Spleen (tissue), 11 donors: ENCODE measurements at regions not wholly inside any gene's neighbourhood (a gene's known extent, or its start where the extent isn't known, plus 50 kb on each side); places are given as distances from the start of the nearest gene placed in this dataset.

Experiments used
- DNase-seq: peaks from one replicate; pipeline ENCODE4 v3.0.0-alpha.2; 2020
- H3K27ac ChIP-seq, 8 donors: fragments of 200-600 bp; sonication (generic) in 7 of 8; 1 replicate in 4 of 8; 2 replicates in 4 of 8; pipeline versions ENCODE4 v1.5.0 to v1.8.0; 2016 to 2021; ENCODE audit warnings: inconsistent platforms in 4 of 8, mild to moderate bottlenecking in 4 of 8, moderate library complexity in 1 of 8
- H3K27me3 ChIP-seq, 7 donors: fragments of 200-600 bp; sonication (generic) in 6 of 7; replicated peaks in 1 of 7; 1 replicate in 4 of 7; 2 replicates in 3 of 7; pipeline versions ENCODE4 v1.5.0 to v1.8.0; 2016 to 2021; ENCODE audit warnings: inconsistent platforms in 3 of 7, mild to moderate bottlenecking in 1 of 7
- H3K36me3 ChIP-seq, 6 donors: fragments of 200-600 bp; sonication (generic) in 5 of 6; 1 replicate in 4 of 6; 2 replicates in 2 of 6; pipeline versions ENCODE4 v1.5.0 to v1.8.0; 2016 to 2021; ENCODE audit warnings: inconsistent platforms in 2 of 6
- H3K4me1 ChIP-seq, 6 donors: fragments of 200-600 bp; sonication (generic) in 5 of 6; 1 replicate in 3 of 6; 2 replicates in 3 of 6; pipeline versions ENCODE4 v1.5.0 to v1.8.0; 2016 to 2021; ENCODE audit warnings: inconsistent platforms in 3 of 6
- H3K4me3 ChIP-seq, 8 donors: fragments of 200-600 bp; sonication (generic) in 7 of 8; 1 replicate in 4 of 8; 2 replicates in 4 of 8; pipeline versions ENCODE4 v1.5.0 to v1.8.0; 2016 to 2021; ENCODE audit warnings: inconsistent platforms in 4 of 8, mild to moderate bottlenecking in 4 of 8, moderate library complexity in 2 of 8
- H3K9me3 ChIP-seq, 8 donors: fragments of 200-600 bp; sonication (generic) in 7 of 8; 1 replicate in 4 of 8; 2 replicates in 4 of 8; pipeline versions ENCODE4 v1.5.0 to v1.8.0; 2016 to 2021; ENCODE audit warnings: inconsistent platforms in 4 of 8
- CTCF ChIP-seq, 11 experiments: fragments of 200-600 bp in 7 of 11; fragments of 450-650 bp in 4 of 11; sonication (generic) in 4 of 11; IDR thresholded peaks in 8 of 11; conservative IDR thresholded peaks in 3 of 11; 1 replicate in 7 of 11; 2 replicates in 4 of 11; pipeline versions ENCODE4 v1.4.0 to v1.8.0; 2016 to 2021; ENCODE audit warnings: antibody characterized with exemption in 11 of 11, inconsistent platforms in 4 of 11, mild to moderate bottlenecking in 1 of 11
- POLR2A ChIP-seq, 3 donors: fragments of 450-650 bp; IDR thresholded peaks; one replicate each; pipeline ENCODE4 v1.5.1; 2017; ENCODE audit warnings: antibody characterized with exemption in 3 of 3, mild to moderate bottlenecking in 1 of 3
- POLR2AphosphoS5 ChIP-seq, 3 donors: sonication (generic); formaldehyde crosslinking; IDR thresholded peaks; one replicate each; pipeline ENCODE4 v1.5.1; 2017; ENCODE audit warnings: antibody characterized with exemption in 3 of 3
- WGBS, 5 donors: extraction: QIAGEN DNeasy Blood & Tissue Kit in 3 of 5; methylation state at CpG; one replicate each; pipeline versions ENCODE4 v1.1.5 to v1.1.7; 2013 to 2018; 5-methylcytosine and 5-hydroxymethylcytosine counted together
- intact Hi-C: fragments of 100-400 bp; cut with DNase I; formaldehyde crosslinking; loops from one replicate; pipeline ENCODE4 v1.15.0; 2023; ENCODE audit warnings: low total_unique reads
- donor health status: healthy with polysubstance abuse.
- donor health status: DM: no; HTN: no; CAD: no; lungs with moderate emphysema.
- donor health status: DM: no; HTN: no; CAD: no.
- donor health status: Bipolar disorder and iron deficiency.
- donor health status: healthy.
- donor health status: DM: no; HTN: no; CAD: no.
- donor health status: DM: yes; HTN: yes; CAD: no.

- WGBS, 5 donors, result 80 to 90% (median 86%) methylated on average over 4 of the region's 4 CpGs
- no peaks in the 10 kb centered on the region for H3K36me3 ChIP-seq
- intact Hi-C loops, result no loop called here
- DNase-seq, result no peak
- no peaks in the 10 kb centered on the region for H3K4me1 ChIP-seq
- no peak overlapping the region for H3K4me3 ChIP-seq
- TF ChIP-seq CTCF (IDR thresholded peaks at IDR 0.05 in 8 of 11, conservative IDR thresholded peaks at IDR 0.05 in 3 of 11) (no peak), POLR2A (IDR thresholded peaks at IDR 0.05) (no peak), POLR2AphosphoS5 (IDR thresholded peaks at IDR 0.05) (no peak)
- H3K9me3 ChIP-seq, result peaks cover 0 to 8% (median 0%) of the 10 kb centered on the region in 8 donors
- H3K27ac ChIP-seq, result no peak overlapping the region
- no peaks in the 10 kb centered on the region for H3K27me3 ChIP-seq
These were observed 234.0 kb upstream of the CEP162 start for GRCh38 chr6:84461461-84461860.

- no peak overlapping the region for H3K27ac ChIP-seq
- H3K27me3 ChIP-seq, result no peaks in the 10 kb centered on the region
- H3K36me3 ChIP-seq, result no peaks in the 10 kb centered on the region
- intact Hi-C loops, result no loop called here
- H3K4me1 ChIP-seq, result no peaks in the 10 kb centered on the region
- DNase-seq, result no peak
- H3K9me3 ChIP-seq, result peaks cover 0 to 8% (median 0%) of the 10 kb centered on the region in 8 donors
- no peak overlapping the region for H3K4me3 ChIP-seq
- TF ChIP-seq POLR2AphosphoS5 (IDR thresholded peaks at IDR 0.05), result no peak
- no peak for TF ChIP-seq POLR2A (IDR thresholded peaks at IDR 0.05)
- TF ChIP-seq CTCF (IDR thresholded peaks at IDR 0.05 in 8 of 11, conservative IDR thresholded peaks at IDR 0.05 in 3 of 11), result no peak
These were observed 233.0 kb upstream of the CEP162 start for GRCh38 chr6:84460491-84460890.

DNA sequence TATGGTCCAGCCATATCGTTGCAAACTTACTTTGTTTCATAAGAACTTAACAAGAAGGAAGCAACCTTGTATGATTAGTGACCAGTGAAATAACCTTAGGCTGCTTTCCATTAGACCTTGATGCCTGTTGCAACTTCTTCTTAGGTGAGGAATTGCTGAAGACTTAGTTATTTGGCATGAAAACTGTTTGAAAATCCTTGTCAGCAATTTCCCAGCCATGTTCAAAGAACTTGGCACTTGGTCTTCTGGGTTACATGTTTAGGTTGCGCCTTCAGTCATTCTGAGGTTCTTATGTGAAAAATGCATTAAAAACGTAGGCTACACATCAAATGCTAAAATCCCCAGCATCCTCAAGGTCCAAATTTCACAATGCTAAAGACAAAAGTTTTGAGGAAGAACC is 232.0 kb upstream of the CEP162 start:
- Histone ChIP-seq H3K4me3 (no peak overlapping the region), H3K27ac (no peak overlapping the region), H3K27me3 (no peaks in the 10 kb centered on the region), H3K36me3 (no peaks in the 10 kb centered on the region), H3K9me3 (peaks cover 0 to 8% (median 0%) of the 10 kb centered on the region in 8 donors), H3K4me1 (no peaks in the 10 kb centered on the region)
- TF ChIP-seq POLR2AphosphoS5 (IDR thresholded peaks at IDR 0.05) (no peak), POLR2A (IDR thresholded peaks at IDR 0.05) (no peak)
- DNase-seq, result no peak
- intact Hi-C loops, result no loop called here
- 61 to 75% (median 62%) methylated on average over 3 of the region's 3 CpGs for WGBS, 5 donors

GRCh38 chr6:84458271-84458670 is 230.8 kb upstream of the CEP162 start:
- no peak for DNase-seq
- intact Hi-C loops, result no loop called here
- Histone ChIP-seq H3K27ac (no peak overlapping the region), H3K9me3 (peaks cover 0 to 3% (median 0%) of the 10 kb centered on the region in 8 donors), H3K4me3 (no peak overlapping the region), H3K27me3 (no peaks in the 10 kb centered on the region), H3K36me3 (no peaks in the 10 kb centered on the region), H3K4me1 (no peaks in the 10 kb centered on the region)
- TF ChIP-seq CTCF (IDR thresholded peaks at IDR 0.05 in 8 of 11, conservative IDR thresholded peaks at IDR 0.05 in 3 of 11) (no peak), POLR2A (IDR thresholded peaks at IDR 0.05) (no peak), POLR2AphosphoS5 (IDR thresholded peaks at IDR 0.05) (no peak)
- WGBS, 5 donors, result 87 to 98% (median 92%) methylated on average over 3 of the region's 3 CpGs

GRCh38 chr6:84457276-84457675 is 229.8 kb upstream of the CEP162 start:
- 32 to 58% (median 40%) methylated on average over 3 of the region's 3 CpGs for WGBS, 5 donors
- H3K27ac ChIP-seq, result no peak overlapping the region

More at GRCh38 chr6:84457276-84457675, 229.8 kb upstream of the CEP162 start:
- Histone ChIP-seq H3K27me3 (no peaks in the 10 kb centered on the region), H3K36me3 (no peaks in the 10 kb centered on the region), H3K9me3 (no peaks in the 10 kb centered on the region), H3K4me1 (no peaks in the 10 kb centered on the region), H3K4me3 (no peak overlapping the region)
- no peak for TF ChIP-seq CTCF (IDR thresholded peaks at IDR 0.05 in 8 of 11, conservative IDR thresholded peaks at IDR 0.05 in 3 of 11)
- TF ChIP-seq POLR2AphosphoS5 (IDR thresholded peaks at IDR 0.05), result no peak
- no peak for TF ChIP-seq POLR2A (IDR thresholded peaks at IDR 0.05)
- no peak for DNase-seq
- intact Hi-C loops, result no loop called here
